Upper lobe of right lung (tissue), 1 donor: ENCODE measurements at regions not wholly inside any gene's neighbourhood (a gene's known extent, or its start where the extent isn't known, plus 50 kb on each side); places are given as distances from the start of the nearest gene placed in this dataset.

ENCODE experiments used
- ATAC-seq: fragments of 200-7000 bp; cut with Tn5 transposase; one replicate; pipeline ENCODE4 v1.9.1; 2020; ENCODE audit warnings: mild to moderate bottlenecking, moderate library complexity
- DNase-seq: peaks from one replicate; pipeline ENCODE4 v3.0.0-alpha.2; 2020
- H3K27ac ChIP-seq: fragments of 200-600 bp; one replicate; pipeline ENCODE4 v1.8.0; 2022
- H3K27me3 ChIP-seq: fragments of 200-600 bp; one replicate; pipeline ENCODE4 v1.8.0; 2022; ENCODE audit warnings: mild to moderate bottlenecking
- H3K36me3 ChIP-seq: fragments of 200-600 bp; one replicate; pipeline ENCODE4 v1.8.0; 2022
- H3K4me1 ChIP-seq: fragments of 200-600 bp; one replicate; pipeline ENCODE4 v1.8.0; 2022
- H3K4me3 ChIP-seq: fragments of 200-600 bp; one replicate; pipeline ENCODE4 v1.8.0; 2022; ENCODE audit warnings: mild to moderate bottlenecking
- H3K9me3 ChIP-seq: fragments of 200-600 bp; one replicate; pipeline ENCODE4 v1.8.0; 2022
- CTCF ChIP-seq: fragments of 200-600 bp; IDR thresholded peaks from one replicate; pipeline ENCODE4 v1.8.0; 2022; ENCODE audit warnings: antibody characterized with exemption
- intact Hi-C: fragments of 100-400 bp; cut with DNase I; formaldehyde crosslinking; loops from one replicate; pipeline ENCODE4 v1.11.0; 2022
- donor health status: DM: no; HTN: yes; CAD: no; lungs with severe emphysema.

DNA sequence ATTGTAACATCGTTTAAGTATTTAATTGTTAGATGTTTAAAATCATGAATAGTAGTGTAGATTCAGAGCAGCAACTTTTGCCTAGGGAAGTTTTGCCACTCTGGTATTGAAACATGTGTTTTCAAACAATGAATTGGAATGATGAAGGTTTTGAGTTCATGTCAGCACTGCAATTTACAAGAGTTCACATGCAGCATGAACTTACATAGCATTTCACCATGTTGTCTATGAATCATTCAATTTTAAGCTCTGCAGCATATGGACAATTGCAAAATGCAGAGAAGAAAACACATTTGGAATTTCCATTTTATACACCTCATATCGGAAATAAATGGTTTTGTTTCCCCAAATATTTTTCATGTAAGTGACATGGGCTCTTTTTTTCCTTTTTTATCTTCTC is 170.7 kb upstream of the CDKN3 start:
- ATAC-seq (no peak), DNase-seq (no peak)
- H3K27me3 ChIP-seq: peaks cover 15% of the 10 kb centered on the region
- no peak overlapping the region for H3K4me3 ChIP-seq
- no peaks in the 10 kb centered on the region for H3K36me3 ChIP-seq
- H3K27ac ChIP-seq: no peak overlapping the region
- TF ChIP-seq CTCF: no peak
- intact Hi-C loops: no loop called here
- H3K4me1 ChIP-seq: no peaks in the 10 kb centered on the region
- no peaks in the 10 kb centered on the region for H3K9me3 ChIP-seq

DNA sequence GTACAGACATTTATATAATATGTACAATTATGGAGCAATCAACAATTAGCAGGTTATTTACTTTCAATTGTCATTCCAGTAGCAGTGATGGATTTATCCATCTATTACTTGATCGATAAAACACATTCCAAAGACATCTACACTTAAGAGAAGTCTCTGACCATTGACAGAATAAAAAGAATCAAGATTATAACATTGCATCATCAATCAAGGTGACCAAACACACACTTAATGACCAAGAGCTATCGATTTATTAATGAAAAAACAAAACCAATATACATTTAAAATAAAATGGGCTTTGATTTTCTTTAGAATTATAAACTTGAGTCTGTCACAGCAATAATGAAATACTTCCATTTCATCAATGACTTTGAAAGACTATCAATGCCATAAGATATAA is 170.2 kb upstream of the CDKN3 start:
- intact Hi-C loops: no loop called here
- no peaks in the 10 kb centered on the region for H3K4me1 ChIP-seq
- H3K27ac ChIP-seq: no peak overlapping the region
- peaks cover 10% of the 10 kb centered on the region for H3K27me3 ChIP-seq
- H3K9me3 ChIP-seq: no peaks in the 10 kb centered on the region
- ATAC-seq (no peak), DNase-seq (no peak)
- H3K4me3 ChIP-seq: no peak overlapping the region
- no peaks in the 10 kb centered on the region for H3K36me3 ChIP-seq
- TF ChIP-seq CTCF: no peak

DNA sequence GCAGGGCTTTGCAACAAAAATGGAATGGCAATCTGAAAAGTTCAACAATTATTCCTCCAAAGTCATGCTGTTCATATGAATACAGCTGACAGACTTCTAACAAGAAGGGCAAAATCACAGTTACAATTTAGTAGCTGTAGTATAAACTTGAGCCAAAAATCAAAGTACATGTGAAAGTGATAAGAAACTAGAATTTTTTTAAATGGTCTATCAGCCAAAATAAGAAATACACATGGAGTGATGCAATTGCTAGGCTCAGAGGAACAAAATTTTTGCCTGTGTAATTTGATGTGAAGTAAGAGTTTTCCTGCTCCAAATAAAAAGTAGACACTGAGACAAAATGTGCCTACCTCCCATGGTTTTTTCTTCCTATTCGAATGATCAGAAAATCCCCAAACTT is 167.7 kb upstream of the CDKN3 start:
- Histone ChIP-seq H3K4me1 (no peaks in the 10 kb centered on the region), H3K36me3 (no peaks in the 10 kb centered on the region), H3K9me3 (no peaks in the 10 kb centered on the region), H3K27ac (no peak overlapping the region), H3K27me3 (no peaks in the 10 kb centered on the region), H3K4me3 (no peak overlapping the region)
- TF ChIP-seq CTCF: no peak
- DNase-seq: no peak
- ATAC-seq: no peak
- intact Hi-C loops: no loop called here

- ATAC-seq (no peak), DNase-seq (no peak)
- intact Hi-C loops: no loop called here
- H3K4me3 ChIP-seq: no peak overlapping the region
- H3K4me1 ChIP-seq: no peaks in the 10 kb centered on the region
- no peaks in the 10 kb centered on the region for H3K27me3 ChIP-seq
- TF ChIP-seq CTCF: no peak
- H3K27ac ChIP-seq: no peak overlapping the region
- no peaks in the 10 kb centered on the region for H3K9me3 ChIP-seq
- no peaks in the 10 kb centered on the region for H3K36me3 ChIP-seq
Observed at GRCh38 chr14:54230645-54231044, 166.2 kb upstream of the CDKN3 start.

DNA sequence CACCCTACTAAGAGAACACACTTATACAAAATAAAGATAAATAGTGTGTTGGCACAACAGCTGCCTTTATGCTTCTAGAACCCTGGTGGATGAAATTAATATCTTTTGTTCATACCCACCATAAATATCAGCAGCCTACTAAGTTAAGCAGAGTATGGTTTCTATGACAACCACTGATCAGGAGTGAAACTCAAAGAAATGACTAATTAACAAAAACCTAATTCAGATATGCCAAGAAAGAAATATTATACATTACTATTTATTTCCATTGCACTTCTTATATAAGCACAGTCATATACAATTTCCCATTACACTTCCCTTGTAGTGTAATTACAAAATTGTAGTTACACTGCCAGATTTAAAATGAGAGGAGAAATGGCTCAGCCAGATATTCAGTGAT is 164.1 kb upstream of the CDKN3 start:
- intact Hi-C loops: no loop called here
- Histone ChIP-seq H3K36me3 (no peaks in the 10 kb centered on the region), H3K4me3 (no peak overlapping the region), H3K27ac (no peak overlapping the region), H3K27me3 (no peaks in the 10 kb centered on the region), H3K4me1 (no peaks in the 10 kb centered on the region), H3K9me3 (no peaks in the 10 kb centered on the region)
- no peak for TF ChIP-seq CTCF
- ATAC-seq: no peak
- no peak for DNase-seq

DNA sequence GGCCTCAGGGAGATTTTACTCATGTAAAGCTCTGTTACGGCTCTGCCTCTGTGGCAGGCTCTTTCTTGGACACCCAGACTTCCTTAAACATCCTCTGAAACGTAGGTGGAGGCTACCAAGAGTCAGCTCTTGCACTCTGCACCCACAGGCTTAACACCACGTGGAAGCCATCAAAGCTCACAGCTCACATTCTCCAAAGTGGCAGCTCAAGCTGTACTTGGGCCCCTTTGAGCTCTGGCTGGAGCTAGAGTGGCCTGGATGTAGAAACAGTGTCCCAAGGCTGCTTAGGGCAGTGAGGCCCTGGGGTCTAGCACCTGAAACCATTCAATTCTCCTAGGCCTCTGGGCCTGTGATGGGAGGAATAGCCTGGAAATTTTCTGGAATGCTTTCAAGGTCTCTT is 155.3 kb upstream of the CDKN3 start:
- ATAC-seq (no peak), DNase-seq (no peak)
- Histone ChIP-seq H3K4me3 (no peak overlapping the region), H3K9me3 (no peaks in the 10 kb centered on the region), H3K36me3 (no peaks in the 10 kb centered on the region), H3K27me3 (no peaks in the 10 kb centered on the region), H3K27ac (no peak overlapping the region), H3K4me1 (no peaks in the 10 kb centered on the region)
- TF ChIP-seq CTCF: no peak
- intact Hi-C loops: no loop called here
